ENCODE measurements at regions not wholly inside any gene's neighbourhood (a gene's known extent, or its start where the extent isn't known, plus 50 kb on each side); places are given as distances from the start of the nearest gene placed in this dataset.

DNA sequence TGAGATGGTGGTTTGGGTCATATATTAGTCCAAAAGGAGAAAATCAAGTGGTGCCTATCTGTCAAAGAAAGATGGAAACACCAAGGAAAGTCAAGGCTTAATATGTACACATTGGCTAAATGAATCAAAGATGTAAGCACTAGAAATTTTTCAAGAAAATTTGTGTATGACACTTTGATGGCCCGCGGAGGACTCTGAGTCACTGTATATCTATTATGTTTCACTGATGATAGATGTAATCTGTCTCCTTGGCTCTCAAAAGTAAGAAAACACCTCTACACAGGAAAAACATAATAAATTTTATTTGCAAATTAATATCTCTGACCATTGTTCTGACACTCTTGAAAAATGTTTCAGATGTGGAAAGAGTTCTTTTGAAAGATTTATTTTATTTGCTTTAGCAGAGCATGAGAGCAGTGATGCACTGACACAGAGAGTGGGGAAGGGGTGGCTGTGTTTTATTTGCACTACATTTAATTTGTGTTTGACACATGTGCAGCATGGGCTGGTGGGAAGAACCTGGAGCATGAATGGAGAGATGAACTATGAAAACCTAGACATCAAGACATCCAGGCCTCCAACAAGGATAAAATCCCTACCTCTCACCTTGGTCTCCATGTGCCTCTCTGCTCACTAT is 180.8 kb upstream of the GAS1 start:
- DNase-seq (ENCODE audit: extremely low read depth, low read depth), result no peak
- TF ChIP-seq, protein P1, sequence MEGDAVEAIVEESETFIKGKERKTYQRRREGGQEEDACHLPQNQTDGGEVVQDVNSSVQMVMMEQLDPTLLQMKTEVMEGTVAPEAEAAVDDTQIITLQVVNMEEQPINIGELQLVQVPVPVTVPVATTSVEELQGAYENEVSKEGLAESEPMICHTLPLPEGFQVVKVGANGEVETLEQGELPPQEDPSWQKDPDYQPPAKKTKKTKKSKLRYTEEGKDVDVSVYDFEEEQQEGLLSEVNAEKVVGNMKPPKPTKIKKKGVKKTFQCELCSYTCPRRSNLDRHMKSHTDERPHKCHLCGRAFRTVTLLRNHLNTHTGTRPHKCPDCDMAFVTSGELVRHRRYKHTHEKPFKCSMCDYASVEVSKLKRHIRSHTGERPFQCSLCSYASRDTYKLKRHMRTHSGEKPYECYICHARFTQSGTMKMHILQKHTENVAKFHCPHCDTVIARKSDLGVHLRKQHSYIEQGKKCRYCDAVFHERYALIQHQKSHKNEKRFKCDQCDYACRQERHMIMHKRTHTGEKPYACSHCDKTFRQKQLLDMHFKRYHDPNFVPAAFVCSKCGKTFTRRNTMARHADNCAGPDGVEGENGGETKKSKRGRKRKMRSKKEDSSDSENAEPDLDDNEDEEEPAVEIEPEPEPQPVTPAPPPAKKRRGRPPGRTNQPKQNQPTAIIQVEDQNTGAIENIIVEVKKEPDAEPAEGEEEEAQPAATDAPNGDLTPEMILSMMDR (IDR thresholded peaks at IDR 0.05; ENCODE audit: low read depth, low read length, missing control alignments), result no peak
- H3K4me3 ChIP-seq (replicated peaks; ENCODE audit: low read depth, low read length), result no peak overlapping the region

DNA sequence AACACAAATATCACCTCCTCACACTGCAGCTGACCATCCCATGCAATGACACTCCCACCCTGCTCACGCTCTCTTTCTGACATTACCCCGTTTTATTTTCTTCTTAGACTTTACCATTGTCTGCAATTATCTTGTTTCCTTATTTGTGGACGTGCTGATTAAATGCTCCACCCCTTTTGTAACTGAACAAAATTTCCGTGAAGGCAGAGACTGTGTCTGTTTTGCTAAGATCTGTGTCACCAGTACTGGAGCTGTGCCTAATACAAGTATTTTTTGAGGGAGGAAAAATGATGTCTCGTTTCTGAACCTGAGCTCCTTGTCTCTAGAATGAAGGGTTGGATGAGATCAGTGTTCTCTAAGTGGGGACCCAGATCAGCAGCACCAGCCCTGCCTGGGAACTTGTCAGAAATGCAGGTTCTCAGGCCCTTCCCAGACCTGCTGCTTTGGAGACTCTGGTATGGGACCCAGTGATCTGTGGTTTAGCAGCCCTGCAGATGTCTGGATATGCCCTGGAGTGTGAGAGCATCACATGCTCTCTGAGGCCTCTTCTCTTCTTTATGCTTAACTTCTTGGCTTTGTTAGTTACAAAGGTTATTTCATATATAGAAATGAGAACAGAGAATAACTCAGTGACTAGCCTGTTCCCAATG is 181.7 kb upstream of the GAS1 start:
- TF ChIP-seq, protein P1 (IDR thresholded peaks at IDR 0.05; ENCODE audit: low read depth, low read length, missing control alignments), result no peak
- DNase-seq (ENCODE audit: extremely low read depth, low read depth), result no peak
- H3K4me3 ChIP-seq (replicated peaks; ENCODE audit: low read depth, low read length), result no peak overlapping the region

DNA sequence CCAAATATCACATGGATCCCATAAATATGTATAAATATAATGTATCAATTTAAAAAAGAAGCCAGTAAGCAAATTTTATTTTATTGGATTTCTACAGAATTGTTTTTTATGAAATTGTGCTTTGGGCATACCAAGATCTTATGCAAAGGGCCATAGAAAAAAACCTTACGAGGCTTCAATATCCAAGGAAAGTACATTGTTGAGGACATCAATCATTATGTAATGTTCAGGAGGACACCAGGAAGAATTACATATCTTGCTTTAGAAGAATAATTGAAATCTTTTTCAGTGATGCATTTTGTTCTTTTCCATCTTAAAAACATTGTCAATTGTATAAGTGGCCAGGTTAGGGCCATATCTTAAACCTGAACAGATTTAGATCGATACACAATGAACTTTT is 187.8 kb upstream of the GAS1 start:
- TF ChIP-seq, protein P1 (IDR thresholded peaks at IDR 0.05; ENCODE audit: low read depth, low read length, missing control alignments), result no peak
- DNase-seq (ENCODE audit: extremely low read depth, low read depth), result no peak
- no peak overlapping the region for H3K4me3 ChIP-seq (replicated peaks; ENCODE audit: low read depth, low read length)

DNA sequence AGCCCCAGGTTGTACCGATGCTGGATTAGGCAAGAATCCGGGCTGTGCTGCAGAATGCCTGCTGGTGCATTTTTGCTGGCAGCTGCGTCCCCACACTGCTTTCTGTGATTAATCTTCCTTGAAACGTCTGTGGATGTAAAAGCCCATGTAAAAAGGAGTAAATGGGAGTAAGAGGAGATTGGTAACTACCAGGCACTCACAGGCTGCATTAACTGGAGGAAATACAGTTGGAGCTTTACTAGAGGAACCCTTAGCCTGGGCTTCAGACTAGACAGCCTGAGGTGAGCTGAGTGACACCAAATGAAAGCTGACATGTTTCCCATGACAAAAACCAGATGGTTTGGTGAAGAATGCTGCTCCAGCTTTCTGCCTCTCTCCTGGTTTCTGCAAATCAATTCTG is 190.4 kb upstream of the GAS1 start:
- DNase-seq (ENCODE audit: extremely low read depth, low read depth), result no peak
- TF ChIP-seq, protein P1 (IDR thresholded peaks at IDR 0.05; ENCODE audit: low read depth, low read length, missing control alignments), result no peak
- H3K4me3 ChIP-seq (replicated peaks; ENCODE audit: low read depth, low read length), result no peak overlapping the region

DNA sequence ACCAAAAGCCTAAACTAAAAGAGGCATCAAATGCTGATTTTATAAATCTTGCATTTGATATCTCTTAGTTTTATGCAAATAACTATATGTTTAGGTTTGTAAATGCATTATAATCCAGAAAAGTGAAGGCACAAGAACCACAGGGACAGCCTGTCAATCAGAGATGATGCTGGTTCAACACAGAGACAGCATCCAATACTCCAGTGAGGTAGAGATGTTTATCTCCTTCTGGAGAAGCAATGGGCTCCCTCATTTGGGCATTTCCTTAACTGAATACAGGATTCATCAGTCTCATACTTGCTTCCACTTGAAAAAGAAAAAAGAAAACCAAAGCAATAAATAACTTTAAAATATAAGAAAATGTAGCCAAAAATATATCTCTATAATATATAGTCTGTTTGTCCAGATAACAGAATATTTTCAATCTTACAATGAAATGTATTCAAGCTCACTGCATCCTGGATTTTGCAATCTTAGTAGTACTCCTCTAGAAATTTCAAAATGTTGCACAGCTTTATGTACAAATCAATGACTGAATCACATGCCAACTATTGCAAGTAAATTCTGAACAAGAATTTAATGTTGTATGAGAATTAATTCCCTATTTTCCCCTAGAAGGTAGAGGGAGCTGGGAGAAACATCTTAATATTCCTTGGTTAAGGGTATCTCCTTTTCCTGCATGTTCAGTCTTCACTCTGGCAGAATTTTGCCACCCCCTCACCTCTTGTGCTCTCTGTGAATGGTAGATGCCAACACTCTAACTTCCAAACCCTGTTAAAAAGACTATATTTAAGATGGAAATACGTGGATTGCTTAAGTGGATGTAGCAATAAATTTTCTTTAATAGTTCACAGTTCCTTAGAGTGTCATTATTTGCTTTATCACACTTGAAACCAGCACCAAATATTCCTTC is 191.1 kb upstream of the GAS1 start:
- no peak overlapping the region for H3K4me3 ChIP-seq (replicated peaks; ENCODE audit: low read depth, low read length)
- TF ChIP-seq, protein P1 (IDR thresholded peaks at IDR 0.05; ENCODE audit: low read depth, low read length, missing control alignments), result no peak
- DNase-seq (ENCODE audit: extremely low read depth, low read depth), result no peak

DNA sequence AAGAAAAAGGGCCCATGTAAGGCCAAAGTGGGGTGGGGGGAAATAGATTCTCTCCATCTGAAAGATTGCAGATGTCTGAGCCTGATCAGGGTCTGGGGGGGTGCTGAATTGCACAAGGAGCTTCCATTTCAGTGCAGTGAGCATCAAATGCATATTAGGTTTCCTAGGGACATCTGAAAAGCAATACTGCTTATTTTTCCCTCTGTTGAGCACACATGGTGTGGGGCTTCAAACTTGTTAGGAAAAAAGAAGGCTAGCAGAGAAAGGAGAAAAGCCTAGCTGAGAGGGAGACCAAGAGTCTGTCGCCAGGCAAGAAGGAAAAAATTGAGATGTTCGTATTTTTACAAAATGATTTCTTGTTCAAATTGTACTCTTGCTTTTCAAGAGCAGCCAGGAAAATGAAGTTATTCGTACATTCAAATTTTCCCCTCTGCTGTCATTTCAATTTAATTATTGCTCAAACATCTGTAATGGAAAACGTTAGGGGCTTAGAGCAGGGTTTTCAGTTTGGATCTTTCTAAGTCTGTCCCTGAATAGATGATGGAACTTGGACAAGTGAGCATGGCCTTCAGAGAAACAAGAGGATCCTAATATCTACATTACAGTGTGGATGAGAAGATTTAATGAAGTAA is 191.9 kb upstream of the GAS1 start:
- no peak for DNase-seq (ENCODE audit: extremely low read depth, low read depth)
- TF ChIP-seq, protein P1 (IDR thresholded peaks at IDR 0.05; ENCODE audit: low read depth, low read length, missing control alignments), result no peak
- H3K4me3 ChIP-seq (replicated peaks; ENCODE audit: low read depth, low read length), result no peak overlapping the region

Data from HFF-Myc (cell line).